ENCODE measurements at regions not wholly inside any gene's neighbourhood (a gene's known extent, or its start where the extent isn't known, plus 50 kb on each side); places are given as distances from the start of the nearest gene placed in this dataset.

DNA sequence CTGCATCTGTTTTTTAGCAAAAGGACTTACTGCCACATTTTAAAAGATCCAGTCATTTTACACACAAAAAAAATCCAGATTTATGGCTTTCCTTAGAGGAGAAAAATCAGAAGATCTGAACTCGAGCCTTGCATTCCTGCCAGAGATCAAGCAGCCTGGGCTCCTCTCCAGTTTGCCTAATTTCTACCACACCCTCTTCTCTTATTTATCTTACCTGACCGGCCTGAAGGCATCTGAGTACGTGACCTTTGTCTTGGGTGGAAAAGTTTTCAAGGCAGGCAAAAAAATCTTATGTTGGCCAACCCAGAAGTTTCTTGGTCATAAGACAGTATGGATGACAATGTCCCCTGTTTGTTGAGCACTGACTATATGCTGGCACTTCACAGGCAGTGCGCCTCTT lies 60.3 kb downstream of the CHRD start:
- TF ChIP-seq EZH2phosphoT487 (IDR thresholded peaks at IDR 0.05; ENCODE audit: low read length): no peak
- no peak for TF ChIP-seq EZH2 (optimal IDR thresholded peaks at IDR 0.05; ENCODE audit: low read depth, low read length)
- TF ChIP-seq CTCF (IDR thresholded peaks at IDR 0.05; ENCODE audit: low read length): no peak
- Histone ChIP-seq H3F3A (ENCODE audit: insufficient read depth, low read length) (no peaks in the 10 kb centered on the region), H3K27ac (ENCODE audit: low read length) (no peak overlapping the region), H3K4me3 (ENCODE audit: low read length) (no peak overlapping the region), H2AFZ (ENCODE audit: low read length) (no peak overlapping the region), H3K36me3 (replicated peaks; ENCODE audit: insufficient read depth, low read length) (no peaks in the 10 kb centered on the region), H3K27me3 (replicated peaks; ENCODE audit: insufficient read depth, low read length) (no peaks in the 10 kb centered on the region), H3K9me3 (replicated peaks; ENCODE audit: insufficient read depth, low read length) (no peaks in the 10 kb centered on the region), H3K4me2 (ENCODE audit: low read depth, low read length) (no peak overlapping the region), H3K9me2 (replicated peaks; ENCODE audit: insufficient read depth, low read length) (no peaks in the 10 kb centered on the region), H4K20me1 (ENCODE audit: insufficient read depth, low read length) (no peaks in the 10 kb centered on the region), H3K9ac (ENCODE audit: low read length) (no peak overlapping the region), H3K79me2 (ENCODE audit: low read length) (no peaks in the 10 kb centered on the region), H3K4me1 (ENCODE audit: low read length) (no peaks in the 10 kb centered on the region)
- DNase-seq: no peak

DNA sequence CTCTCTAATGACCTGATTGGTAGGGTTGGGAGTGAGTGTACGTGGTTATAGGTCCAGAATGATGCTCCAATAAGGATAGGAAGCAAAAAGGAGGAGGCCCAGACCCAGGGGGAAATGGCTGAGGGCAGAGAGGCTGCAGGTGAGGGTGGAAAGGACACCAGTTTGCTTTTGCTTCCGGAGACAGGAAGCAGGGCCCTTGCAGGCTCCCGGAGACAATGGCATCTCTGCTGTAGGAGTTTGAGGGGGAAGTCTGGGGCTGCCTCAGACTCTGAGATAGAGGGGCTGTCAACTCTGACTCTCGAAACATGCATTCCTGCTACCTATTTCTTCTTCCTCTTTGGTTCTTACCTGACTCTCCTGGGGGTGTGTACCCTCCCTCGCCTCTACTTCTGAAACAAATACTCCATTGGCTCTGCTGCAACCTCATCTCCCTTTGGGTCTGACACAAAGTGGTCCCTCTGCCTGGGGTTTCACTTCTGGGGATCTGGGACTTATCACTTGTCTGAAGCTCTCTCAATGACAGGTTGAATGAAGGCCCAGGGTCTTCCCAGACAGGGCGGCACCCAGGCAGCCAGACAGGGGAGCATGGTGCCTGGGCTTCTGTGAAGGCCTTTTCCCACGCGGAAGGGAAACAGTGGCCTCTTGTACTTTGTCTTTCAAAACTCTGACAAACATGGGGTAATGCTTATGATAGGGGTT lies 61.5 kb downstream of the CHRD start:
- TF ChIP-seq EZH2phosphoT487 (IDR thresholded peaks at IDR 0.05; ENCODE audit: low read length) (no peak), EZH2 (optimal IDR thresholded peaks at IDR 0.05; ENCODE audit: low read depth, low read length) (no peak), CTCF (IDR thresholded peaks at IDR 0.05; ENCODE audit: low read length) (no peak)
- DNase-seq: no peak
- Histone ChIP-seq H4K20me1 (ENCODE audit: insufficient read depth, low read length) (no peaks in the 10 kb centered on the region), H3F3A (ENCODE audit: insufficient read depth, low read length) (no peaks in the 10 kb centered on the region), H3K9me2 (replicated peaks; ENCODE audit: insufficient read depth, low read length) (no peaks in the 10 kb centered on the region), H3K79me2 (ENCODE audit: low read length) (no peaks in the 10 kb centered on the region), H3K36me3 (replicated peaks; ENCODE audit: insufficient read depth, low read length) (no peaks in the 10 kb centered on the region), H3K4me2 (ENCODE audit: low read depth, low read length) (no peak overlapping the region), H3K27ac (ENCODE audit: low read length) (no peak overlapping the region), H3K4me1 (ENCODE audit: low read length) (no peaks in the 10 kb centered on the region), H3K4me3 (ENCODE audit: low read length) (no peak overlapping the region), H3K9me3 (replicated peaks; ENCODE audit: insufficient read depth, low read length) (no peaks in the 10 kb centered on the region), H3K9ac (ENCODE audit: low read length) (no peak overlapping the region), H3K27me3 (replicated peaks; ENCODE audit: insufficient read depth, low read length) (no peaks in the 10 kb centered on the region), H2AFZ (ENCODE audit: low read length) (no peak overlapping the region)

DNA sequence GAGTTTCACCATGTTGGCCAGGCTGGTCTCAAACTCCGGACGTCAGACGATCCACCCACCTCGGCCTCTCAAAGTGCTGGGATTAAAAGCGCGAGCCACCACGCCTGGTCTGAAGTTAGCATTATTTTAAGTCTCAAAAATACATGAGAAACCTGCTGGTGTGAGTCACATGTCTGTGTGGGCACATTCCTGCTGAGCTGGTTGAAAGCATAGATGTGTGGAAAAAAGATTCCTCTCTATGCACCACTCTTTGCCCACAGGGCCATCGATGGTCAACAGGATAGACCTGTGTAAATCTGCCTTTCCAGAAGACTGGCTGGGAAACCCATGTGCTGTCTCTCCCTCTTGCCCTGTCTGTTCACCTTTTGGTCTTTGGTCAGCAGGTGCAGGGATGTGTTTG lies 63.5 kb downstream of the CHRD start:
- Histone ChIP-seq H3K9ac (ENCODE audit: low read length) (no peak overlapping the region), H3K79me2 (ENCODE audit: low read length) (no peaks in the 10 kb centered on the region), H3K4me1 (ENCODE audit: low read length) (no peaks in the 10 kb centered on the region), H3K4me2 (ENCODE audit: low read depth, low read length) (no peak overlapping the region), H3K9me3 (replicated peaks; ENCODE audit: insufficient read depth, low read length) (no peaks in the 10 kb centered on the region), H3K4me3 (ENCODE audit: low read length) (no peak overlapping the region), H3F3A (ENCODE audit: insufficient read depth, low read length) (no peaks in the 10 kb centered on the region), H3K9me2 (replicated peaks; ENCODE audit: insufficient read depth, low read length) (no peaks in the 10 kb centered on the region), H4K20me1 (ENCODE audit: insufficient read depth, low read length) (no peaks in the 10 kb centered on the region), H3K36me3 (replicated peaks; ENCODE audit: insufficient read depth, low read length) (no peaks in the 10 kb centered on the region), H3K27ac (ENCODE audit: low read length) (no peak overlapping the region), H3K27me3 (replicated peaks; ENCODE audit: insufficient read depth, low read length) (no peaks in the 10 kb centered on the region), H2AFZ (ENCODE audit: low read length) (no peak overlapping the region)
- no peak for TF ChIP-seq CTCF (IDR thresholded peaks at IDR 0.05; ENCODE audit: low read length)
- no peak for TF ChIP-seq EZH2phosphoT487 (IDR thresholded peaks at IDR 0.05; ENCODE audit: low read length)
- TF ChIP-seq EZH2 (optimal IDR thresholded peaks at IDR 0.05; ENCODE audit: low read depth, low read length): no peak
- DNase-seq: no peak

Measured in MM.1S (cell line).